HS-5 (cell line): ENCODE measurements at regions not wholly inside any gene's neighbourhood (a gene's known extent, or its start where the extent isn't known, plus 50 kb on each side); places are given as distances from the start of the nearest gene placed in this dataset.

ENCODE experiments used
- DNase-seq: peaks from one replicate; pipeline ENCODE4 v3.0.0-alpha.2; 2012; ENCODE audit warnings: low read depth

- DNase-seq, result no peak
Measured at GRCh38 chr2:125491663-125492062, 1164.3 kb upstream of the GYPC start.

GRCh38 chr2:125512313-125512712 is 1143.6 kb upstream of the GYPC start:
- DNase-seq, result no peak

GRCh38 chr2:125516496-125517109 is 1139.4 kb upstream of the GYPC start:
- DNase-seq, result no peak

GRCh38 chr2:125526093-125526492 is 1129.9 kb upstream of the GYPC start:
- no peak for DNase-seq

- no peak for DNase-seq
Measured at GRCh38 chr2:125535089-125535488, 1120.9 kb upstream of the GYPC start.

GRCh38 chr2:125543968-125544514 is 1111.9 kb upstream of the GYPC start:
- no peak for DNase-seq

GRCh38 chr2:125553768-125554167 is 1102.2 kb upstream of the GYPC start:
- DNase-seq, result no peak

GRCh38 chr2:125554956-125555355 is 1101.0 kb upstream of the GYPC start:
- no peak for DNase-seq

- DNase-seq, result no peak
Measured at GRCh38 chr2:125559186-125559585, 1096.8 kb upstream of the GYPC start.

- DNase-seq, result no peak
Measured at GRCh38 chr2:125560855-125561254, 1095.1 kb upstream of the GYPC start.

- DNase-seq, result no peak
Measured at GRCh38 chr2:125561302-125561701, 1094.7 kb upstream of the GYPC start.

GRCh38 chr2:125562924-125563323 is 1093.0 kb upstream of the GYPC start:
- DNase-seq, result no peak

- no peak for DNase-seq
Measured at GRCh38 chr2:125564471-125564870, 1091.5 kb upstream of the GYPC start.

- DNase-seq, result no peak
Measured at GRCh38 chr2:125566422-125566821, 1089.5 kb upstream of the GYPC start.

- no peak for DNase-seq
Measured at GRCh38 chr2:125567100-125567499, 1088.9 kb upstream of the GYPC start.

- DNase-seq, result no peak
Measured at GRCh38 chr2:125572660-125573059, 1083.3 kb upstream of the GYPC start.

GRCh38 chr2:125573432-125573831 is 1082.5 kb upstream of the GYPC start:
- no peak for DNase-seq

GRCh38 chr2:125576558-125576957 is 1079.4 kb upstream of the GYPC start:
- no peak for DNase-seq

GRCh38 chr2:125581557-125581956 is 1074.4 kb upstream of the GYPC start:
- DNase-seq, result no peak

- no peak for DNase-seq
Measured at GRCh38 chr2:125582516-125582915, 1073.4 kb upstream of the GYPC start.

GRCh38 chr2:125584732-125585131 is 1071.2 kb upstream of the GYPC start:
- no peak for DNase-seq

GRCh38 chr2:125588780-125589179 is 1067.2 kb upstream of the GYPC start:
- no peak for DNase-seq

- DNase-seq, result no peak
Measured at GRCh38 chr2:125591954-125592353, 1064.0 kb upstream of the GYPC start.

GRCh38 chr2:125593036-125593435 is 1062.9 kb upstream of the GYPC start:
- DNase-seq, result no peak
